ENCODE measurements at regions not wholly inside any gene's neighbourhood (a gene's known extent, or its start where the extent isn't known, plus 50 kb on each side); places are given as distances from the start of the nearest gene placed in this dataset.

GRCh38 chr1:213830371-213830770, 157.4 kb upstream of the PROX1 start:
- Histone ChIP-seq H3K79me2 (replicated peaks; ENCODE audit: insufficient read depth, low read length) (no peaks in the 10 kb centered on the region), H3F3A (ENCODE audit: insufficient read depth, low read length, poor library complexity, severe bottlenecking) (peaks cover 4% of the 10 kb centered on the region), H3K9me2 (ENCODE audit: insufficient read depth, low read length) (no peaks in the 10 kb centered on the region), H3K9me3 (ENCODE audit: low read length) (no peaks in the 10 kb centered on the region), H3K36me3 (ENCODE audit: insufficient read depth, low read length) (no peaks in the 10 kb centered on the region), H3K27me3 (ENCODE audit: insufficient read depth, low read depth, low read length) (no peaks in the 10 kb centered on the region), H3K9ac (ENCODE audit: low read length) (no peak overlapping the region), H2AFZ (ENCODE audit: low read depth, low read length) (no peak overlapping the region), H3K4me2 (ENCODE audit: low read length) (no peak overlapping the region), H4K20me1 (ENCODE audit: insufficient read depth) (no peaks in the 10 kb centered on the region), H3K4me3 (ENCODE audit: low read length) (no peak overlapping the region), H3K27ac (ENCODE audit: low read length) (no peak overlapping the region)
- no peak for TF ChIP-seq REST (IDR thresholded peaks at IDR 0.05; ENCODE audit: borderline replicate concordance)
- no peak for TF ChIP-seq POLR2AphosphoS5 (IDR thresholded peaks at IDR 0.05)
- no peak for TF ChIP-seq EZH2 (IDR thresholded peaks at IDR 0.05; ENCODE audit: borderline replicate concordance, insufficient read depth, low read length, poor library complexity, severe bottlenecking)
- no peak for TF ChIP-seq RAD21 (conservative IDR thresholded peaks at IDR 0.05)
- no peak for TF ChIP-seq SMC3 (conservative IDR thresholded peaks at IDR 0.05; ENCODE audit: poor library complexity)
- no peak for TF ChIP-seq TAF1 (IDR thresholded peaks at IDR 0.05; ENCODE audit: low read depth)
- TF ChIP-seq CTCF (IDR thresholded peaks at IDR 0.05; ENCODE audit: poor library complexity, severe bottlenecking): no peak
- no peak for TF ChIP-seq EP300 (conservative IDR thresholded peaks at IDR 0.05; ENCODE audit: poor library complexity, severe bottlenecking)

GRCh38 chr1:213840575-213840974, 147.2 kb upstream of the PROX1 start:
- no peaks in the 10 kb centered on the region for H3K9me2 ChIP-seq (ENCODE audit: insufficient read depth, low read length)
- H3F3A ChIP-seq (ENCODE audit: insufficient read depth, low read length, poor library complexity, severe bottlenecking): no peaks in the 10 kb centered on the region
- no peak overlapping the region for H3K4me3 ChIP-seq (ENCODE audit: low read length)
- no peaks in the 10 kb centered on the region for H3K36me3 ChIP-seq (ENCODE audit: insufficient read depth, low read length)
- no peaks in the 10 kb centered on the region for H3K27me3 ChIP-seq (ENCODE audit: insufficient read depth, low read depth, low read length)
- no peaks in the 10 kb centered on the region for H4K20me1 ChIP-seq (ENCODE audit: insufficient read depth)
- TF ChIP-seq REST (IDR thresholded peaks at IDR 0.05; ENCODE audit: borderline replicate concordance) (no peak), SMC3 (conservative IDR thresholded peaks at IDR 0.05; ENCODE audit: poor library complexity) (no peak), EP300 (conservative IDR thresholded peaks at IDR 0.05; ENCODE audit: poor library complexity, severe bottlenecking) (no peak), TAF1 (IDR thresholded peaks at IDR 0.05; ENCODE audit: low read depth) (no peak), RAD21 (conservative IDR thresholded peaks at IDR 0.05) (no peak), CTCF (IDR thresholded peaks at IDR 0.05; ENCODE audit: poor library complexity, severe bottlenecking) (no peak), POLR2AphosphoS5 (IDR thresholded peaks at IDR 0.05) (no peak), MXI1 (conservative IDR thresholded peaks at IDR 0.05; ENCODE audit: poor library complexity, severe bottlenecking) (no peak), EZH2 (IDR thresholded peaks at IDR 0.05; ENCODE audit: borderline replicate concordance, insufficient read depth, low read length, poor library complexity, severe bottlenecking) (no peak)
- no peak overlapping the region for H2AFZ ChIP-seq (ENCODE audit: low read depth, low read length)
- H3K9ac ChIP-seq (ENCODE audit: low read length): no peak overlapping the region
- no peaks in the 10 kb centered on the region for H3K79me2 ChIP-seq (replicated peaks; ENCODE audit: insufficient read depth, low read length)
- H3K4me2 ChIP-seq (ENCODE audit: low read length): no peak overlapping the region
- no peak overlapping the region for H3K27ac ChIP-seq (ENCODE audit: low read length)
- H3K9me3 ChIP-seq (ENCODE audit: low read length): no peaks in the 10 kb centered on the region
